ENCODE measurements at regions not wholly inside any gene's neighbourhood (a gene's known extent, or its start where the extent isn't known, plus 50 kb on each side); places are given as distances from the start of the nearest gene placed in this dataset.

DNA sequence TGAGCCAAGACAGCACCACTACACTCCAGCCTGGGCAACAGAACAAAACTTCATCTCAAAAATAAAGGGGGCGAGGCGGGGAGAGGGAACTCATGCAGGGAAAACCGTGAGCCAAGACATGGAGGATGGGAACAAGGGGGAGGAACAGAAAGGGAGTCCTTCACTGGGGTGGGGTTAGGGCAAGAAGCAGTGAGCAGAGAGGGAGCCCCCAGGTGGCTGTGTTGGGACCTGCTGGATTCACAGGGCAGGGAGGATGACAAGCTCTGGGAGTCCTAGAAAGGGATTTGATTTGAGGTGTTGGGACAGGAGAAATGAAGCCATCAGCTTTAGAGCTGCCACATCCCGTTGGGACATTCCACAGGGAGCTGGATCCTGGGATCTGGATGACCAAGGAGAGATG lies 90.6 kb upstream of the TOP1 start:
- H2AFZ ChIP-seq (ENCODE audit: low read length): no peak overlapping the region
- H3K79me2 ChIP-seq (ENCODE audit: insufficient read depth, low read length): no peaks in the 10 kb centered on the region
- no peaks in the 10 kb centered on the region for H4K20me1 ChIP-seq (ENCODE audit: insufficient read depth, low read length)
- intact Hi-C loops (cut with micrococcal nuclease; ENCODE audit: unreplicated experiment) (no loop called here), in situ Hi-C loops (cut with HindIII; ENCODE audit: extremely low pct_ligation_motif_present, low pct_unique_long_range_greater_than_20kb) (no loop called here)
- FAIRE-seq (no peak), DNase-seq (ENCODE audit: low spot score) (no peak), ATAC-seq (peak; percentile 85)
- H3K36me3 ChIP-seq (replicated peaks in 1 of 2; ENCODE audit: control insufficient read depth in 1 of 2, insufficient read depth in 2 of 2, low read length in 2 of 2): no peaks in the 10 kb centered on the region
- no peak overlapping the region for H3K9ac ChIP-seq (ENCODE audit: insufficient read depth, low read depth, low read length)
- 17% methylated on average over 4 of the region's 4 CpGs for WGBS (ENCODE audit: low lambda C conversion rate)
- ChIA-PET CTCF (ENCODE audit: low intra/inter-chr PET ratio, low total read pairs) (no interaction called here), POLR2A (no interaction called here)
- H3K27ac ChIP-seq (ENCODE audit: extremely low read length, insufficient read depth, low read length): no peak overlapping the region
- TF ChIP-seq ZNF773 (CRISPR knock-in tag; IDR thresholded peaks at IDR 0.05; ENCODE audit: borderline replicate concordance): no peak
- TF ChIP-seq EEA1 (CRISPR knock-in tag; IDR thresholded peaks at IDR 0.05; ENCODE audit: borderline replicate concordance): no peak
- TF ChIP-seq HDAC6 (IDR thresholded peaks at IDR 0.05; ENCODE audit: low read depth, low read length): no peak
- TF ChIP-seq SMC3 (IDR thresholded peaks at IDR 0.05; ENCODE audit: low read length): peak; percentile 20; the same call in 1 of the 2 replicates
- TF ChIP-seq, protein P1, sequence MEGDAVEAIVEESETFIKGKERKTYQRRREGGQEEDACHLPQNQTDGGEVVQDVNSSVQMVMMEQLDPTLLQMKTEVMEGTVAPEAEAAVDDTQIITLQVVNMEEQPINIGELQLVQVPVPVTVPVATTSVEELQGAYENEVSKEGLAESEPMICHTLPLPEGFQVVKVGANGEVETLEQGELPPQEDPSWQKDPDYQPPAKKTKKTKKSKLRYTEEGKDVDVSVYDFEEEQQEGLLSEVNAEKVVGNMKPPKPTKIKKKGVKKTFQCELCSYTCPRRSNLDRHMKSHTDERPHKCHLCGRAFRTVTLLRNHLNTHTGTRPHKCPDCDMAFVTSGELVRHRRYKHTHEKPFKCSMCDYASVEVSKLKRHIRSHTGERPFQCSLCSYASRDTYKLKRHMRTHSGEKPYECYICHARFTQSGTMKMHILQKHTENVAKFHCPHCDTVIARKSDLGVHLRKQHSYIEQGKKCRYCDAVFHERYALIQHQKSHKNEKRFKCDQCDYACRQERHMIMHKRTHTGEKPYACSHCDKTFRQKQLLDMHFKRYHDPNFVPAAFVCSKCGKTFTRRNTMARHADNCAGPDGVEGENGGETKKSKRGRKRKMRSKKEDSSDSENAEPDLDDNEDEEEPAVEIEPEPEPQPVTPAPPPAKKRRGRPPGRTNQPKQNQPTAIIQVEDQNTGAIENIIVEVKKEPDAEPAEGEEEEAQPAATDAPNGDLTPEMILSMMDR (CRISPR knock-in tag; IDR thresholded peaks at IDR 0.05): peak; percentile 39; the same call in 1 of the 2 replicates
- TF ChIP-seq STAG1 (CRISPR knock-in tag; IDR thresholded peaks at IDR 0.05): peak; percentile 29; the same call in 1 of the 2 replicates
- no peaks in the 10 kb centered on the region for H3K4me1 ChIP-seq (ENCODE audit: insufficient read depth, low read length)
- H3K4me2 ChIP-seq (ENCODE audit: low read depth, low read length): no peak overlapping the region
- no TSS peak for BruUV-seq (replicated peaks)
- no peaks in the 10 kb centered on the region for H3K9me3 ChIP-seq (ENCODE audit: low read length)
- H3K4me3 ChIP-seq (replicated peaks in 1 of 3; ENCODE audit: insufficient read depth in 1 of 3, low read depth in 2 of 3, low read length in 3 of 3): no peak overlapping the region
- 0 out of 5 replicates have a peak, but pooled peaks cover 0 to 5% of the 10 kb centered on the region in 2 experiments for H3K27me3 ChIP-seq (ENCODE audit: control insufficient read depth in 1 of 2, insufficient read depth in 2 of 2, low read length in 2 of 2)

DNA sequence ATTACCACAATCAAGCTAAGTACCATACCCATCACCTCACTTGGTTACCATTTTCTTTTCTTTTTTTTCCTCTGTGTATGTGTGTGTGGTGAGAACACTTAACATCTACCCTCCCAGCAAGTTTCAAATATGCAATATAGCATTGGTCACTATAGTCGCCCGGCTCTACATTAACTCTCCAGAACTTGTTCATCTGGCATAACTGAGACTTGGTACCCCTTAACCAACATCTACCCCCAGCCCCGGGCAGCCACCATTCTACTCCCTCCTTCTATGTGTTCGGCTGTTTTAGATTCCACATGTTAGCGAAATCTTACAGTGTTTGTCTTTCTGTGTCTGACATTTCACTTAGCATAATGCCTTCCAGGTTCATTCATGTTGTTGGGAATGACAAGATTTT lies 89.0 kb upstream of the TOP1 start:
- in situ Hi-C loops (cut with HindIII; ENCODE audit: extremely low pct_ligation_motif_present, low pct_unique_long_range_greater_than_20kb) (loop anchor here (5.0 kb wide), 2 partner anchors 137 to 197 kb away; no protein-coding TSS in a partner anchor), intact Hi-C loops (cut with micrococcal nuclease; ENCODE audit: unreplicated experiment) (no loop called here)
- Histone ChIP-seq H2AFZ (ENCODE audit: low read length) (no peak overlapping the region), H4K20me1 (ENCODE audit: insufficient read depth, low read length) (no peaks in the 10 kb centered on the region), H3K9ac (ENCODE audit: insufficient read depth, low read depth, low read length) (no peak overlapping the region), H3K79me2 (ENCODE audit: insufficient read depth, low read length) (no peaks in the 10 kb centered on the region), H3K36me3 (replicated peaks in 1 of 2; ENCODE audit: control insufficient read depth in 1 of 2, insufficient read depth in 2 of 2, low read length in 2 of 2) (no peaks in the 10 kb centered on the region), H3K4me2 (ENCODE audit: low read depth, low read length) (no peak overlapping the region), H3K9me3 (ENCODE audit: low read length) (no peaks in the 10 kb centered on the region), H3K27ac (ENCODE audit: extremely low read length, insufficient read depth, low read length) (no peak overlapping the region), H3K4me1 (ENCODE audit: insufficient read depth, low read length) (no peaks in the 10 kb centered on the region), H3K27me3 (ENCODE audit: control insufficient read depth in 1 of 2, insufficient read depth in 2 of 2, low read length in 2 of 2) (peaks cover 0 to 13% of the 10 kb centered on the region in 2 experiments; a peak in 2 of 5 replicates), H3K4me3 (replicated peaks in 1 of 3; ENCODE audit: insufficient read depth in 1 of 3, low read depth in 2 of 3, low read length in 3 of 3) (no peak overlapping the region)
- POLR2A ChIA-PET: no interaction called here
- 44% methylated on average over 5 of the region's 5 CpGs for WGBS (ENCODE audit: low lambda C conversion rate)
- DNase-seq (ENCODE audit: low spot score) (no peak), ATAC-seq (no peak), FAIRE-seq (no peak)
- BruUV-seq (replicated peaks): no TSS peak
- TF ChIP-seq, protein P2, sequence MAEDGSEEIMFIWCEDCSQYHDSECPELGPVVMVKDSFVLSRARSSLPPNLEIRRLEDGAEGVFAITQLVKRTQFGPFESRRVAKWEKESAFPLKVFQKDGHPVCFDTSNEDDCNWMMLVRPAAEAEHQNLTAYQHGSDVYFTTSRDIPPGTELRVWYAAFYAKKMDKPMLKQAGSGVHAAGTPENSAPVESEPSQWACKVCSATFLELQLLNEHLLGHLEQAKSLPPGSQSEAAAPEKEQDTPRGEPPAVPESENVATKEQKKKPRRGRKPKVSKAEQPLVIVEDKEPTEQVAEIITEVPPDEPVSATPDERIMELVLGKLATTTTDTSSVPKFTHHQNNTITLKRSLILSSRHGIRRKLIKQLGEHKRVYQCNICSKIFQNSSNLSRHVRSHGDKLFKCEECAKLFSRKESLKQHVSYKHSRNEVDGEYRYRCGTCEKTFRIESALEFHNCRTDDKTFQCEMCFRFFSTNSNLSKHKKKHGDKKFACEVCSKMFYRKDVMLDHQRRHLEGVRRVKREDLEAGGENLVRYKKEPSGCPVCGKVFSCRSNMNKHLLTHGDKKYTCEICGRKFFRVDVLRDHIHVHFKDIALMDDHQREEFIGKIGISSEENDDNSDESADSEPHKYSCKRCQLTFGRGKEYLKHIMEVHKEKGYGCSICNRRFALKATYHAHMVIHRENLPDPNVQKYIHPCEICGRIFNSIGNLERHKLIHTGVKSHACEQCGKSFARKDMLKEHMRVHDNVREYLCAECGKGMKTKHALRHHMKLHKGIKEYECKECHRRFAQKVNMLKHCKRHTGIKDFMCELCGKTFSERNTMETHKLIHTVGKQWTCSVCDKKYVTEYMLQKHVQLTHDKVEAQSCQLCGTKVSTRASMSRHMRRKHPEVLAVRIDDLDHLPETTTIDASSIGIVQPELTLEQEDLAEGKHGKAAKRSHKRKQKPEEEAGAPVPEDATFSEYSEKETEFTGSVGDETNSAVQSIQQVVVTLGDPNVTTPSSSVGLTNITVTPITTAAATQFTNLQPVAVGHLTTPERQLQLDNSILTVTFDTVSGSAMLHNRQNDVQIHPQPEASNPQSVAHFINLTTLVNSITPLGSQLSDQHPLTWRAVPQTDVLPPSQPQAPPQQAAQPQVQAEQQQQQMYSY (CRISPR knock-in tag; IDR thresholded peaks at IDR 0.05): no peak
- TF ChIP-seq ZFAT (CRISPR knock-in tag; conservative IDR thresholded peaks at IDR 0.05): no peak
- no peak for TF ChIP-seq FOXK2 (IDR thresholded peaks at IDR 0.05)
- no peak for TF ChIP-seq NFKBIZ (CRISPR knock-in tag; IDR thresholded peaks at IDR 0.05)
- no peak for TF ChIP-seq SRY (CRISPR knock-in tag; IDR thresholded peaks at IDR 0.05)
- TF ChIP-seq, protein P3, sequence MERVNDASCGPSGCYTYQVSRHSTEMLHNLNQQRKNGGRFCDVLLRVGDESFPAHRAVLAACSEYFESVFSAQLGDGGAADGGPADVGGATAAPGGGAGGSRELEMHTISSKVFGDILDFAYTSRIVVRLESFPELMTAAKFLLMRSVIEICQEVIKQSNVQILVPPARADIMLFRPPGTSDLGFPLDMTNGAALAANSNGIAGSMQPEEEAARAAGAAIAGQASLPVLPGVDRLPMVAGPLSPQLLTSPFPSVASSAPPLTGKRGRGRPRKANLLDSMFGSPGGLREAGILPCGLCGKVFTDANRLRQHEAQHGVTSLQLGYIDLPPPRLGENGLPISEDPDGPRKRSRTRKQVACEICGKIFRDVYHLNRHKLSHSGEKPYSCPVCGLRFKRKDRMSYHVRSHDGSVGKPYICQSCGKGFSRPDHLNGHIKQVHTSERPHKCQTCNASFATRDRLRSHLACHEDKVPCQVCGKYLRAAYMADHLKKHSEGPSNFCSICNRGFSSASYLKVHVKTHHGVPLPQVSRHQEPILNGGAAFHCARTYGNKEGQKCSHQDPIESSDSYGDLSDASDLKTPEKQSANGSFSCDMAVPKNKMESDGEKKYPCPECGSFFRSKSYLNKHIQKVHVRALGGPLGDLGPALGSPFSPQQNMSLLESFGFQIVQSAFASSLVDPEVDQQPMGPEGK (CRISPR knock-in tag; IDR thresholded peaks at IDR 0.05): no peak
- no peak for TF ChIP-seq ATF7-NPFF (CRISPR knock-in tag; IDR thresholded peaks at IDR 0.05; ENCODE audit: low read depth)
- CTCF ChIA-PET (ENCODE audit: low intra/inter-chr PET ratio, low total read pairs): no interaction called here
